GM19099 (cell line): ENCODE measurements at regions not wholly inside any gene's neighbourhood (a gene's known extent, or its start where the extent isn't known, plus 50 kb on each side); places are given as distances from the start of the nearest gene placed in this dataset.

Experiments used
- POLR2A ChIP-seq: IDR thresholded peaks from 3 replicates; pipeline ENCODE4 v1.6.1; 2011; ENCODE audit warnings: low read depth; ENCODE audit not compliant: insufficient read length; ENCODE audit errors: extremely low read depth

GRCh38 chr3:193971966-193972365, 164.0 kb upstream of the HES1 start:
- TF ChIP-seq POLR2A = no peak

- no peak for TF ChIP-seq POLR2A
Observed at GRCh38 chr3:193972832-193973231, 163.1 kb upstream of the HES1 start.

DNA sequence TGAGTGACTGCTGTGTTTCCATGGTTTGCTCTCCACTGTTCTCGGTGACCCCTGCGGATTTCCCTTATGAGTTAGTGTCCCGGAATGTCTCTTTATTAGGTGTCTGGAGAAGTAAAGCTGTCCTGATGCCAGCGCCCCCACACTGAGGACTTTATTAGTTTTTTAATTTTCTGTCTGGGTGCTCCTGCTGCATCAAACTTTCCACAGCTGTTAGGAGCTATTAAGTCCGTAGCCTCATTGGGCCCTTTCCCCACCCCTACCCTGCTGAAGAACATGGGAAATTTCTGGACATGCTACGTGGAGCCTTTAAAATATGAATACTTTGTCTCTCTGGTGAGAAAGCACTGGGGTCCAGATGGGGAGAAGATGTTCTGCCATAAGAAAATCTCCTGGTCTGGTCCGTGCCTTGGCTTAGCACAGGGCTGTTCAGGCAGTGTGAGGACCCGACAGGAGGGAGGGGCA, 161.7 kb upstream of the HES1 start:
- TF ChIP-seq POLR2A = no peak

- no peak for TF ChIP-seq POLR2A
Observed at GRCh38 chr3:193974671-193975535, 161.0 kb upstream of the HES1 start.

GRCh38 chr3:193977622-193978021, 158.3 kb upstream of the HES1 start:
- TF ChIP-seq POLR2A = no peak

DNA sequence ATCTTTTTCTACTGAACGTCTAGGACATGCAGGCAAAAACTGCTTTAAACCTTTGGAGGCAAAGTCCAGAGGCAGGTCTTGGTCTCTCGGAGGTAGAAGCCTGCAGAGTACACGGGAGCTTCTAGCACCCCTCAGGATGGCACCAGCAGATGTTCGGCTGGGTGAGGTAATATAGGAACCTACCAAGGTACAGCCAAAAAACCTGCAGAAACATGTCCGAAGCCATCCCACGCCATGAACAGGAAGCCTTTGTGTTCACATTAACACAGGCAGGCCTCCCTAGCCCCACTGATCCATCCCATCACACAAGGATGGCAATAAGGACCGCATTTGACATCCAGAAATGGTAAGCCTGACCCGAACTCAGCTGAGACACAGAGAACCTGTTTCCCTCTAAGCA, 157.9 kb upstream of the HES1 start:
- TF ChIP-seq POLR2A = no peak

- no peak for TF ChIP-seq POLR2A
Observed at GRCh38 chr3:193978486-193978885, 157.5 kb upstream of the HES1 start.

DNA sequence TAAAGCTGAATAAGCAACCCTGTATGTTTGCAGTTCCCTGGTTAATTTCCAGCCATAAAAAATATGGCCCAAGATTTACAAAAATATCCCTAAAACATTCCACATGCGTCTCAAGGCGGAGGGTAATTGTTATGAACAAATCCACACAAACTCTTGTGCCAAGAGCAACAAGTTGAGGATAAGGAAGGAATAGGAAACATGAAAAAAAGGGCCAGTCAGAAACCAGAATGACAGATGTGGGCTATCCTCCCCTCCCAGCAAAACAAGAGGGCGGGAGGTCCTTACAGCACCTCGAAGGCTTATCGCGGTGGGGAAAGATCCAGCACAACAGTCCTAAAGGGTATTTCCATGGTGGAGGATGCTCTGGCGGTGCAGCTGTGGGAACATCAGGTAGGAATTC, 155.6 kb upstream of the HES1 start:
- TF ChIP-seq POLR2A = no peak

DNA sequence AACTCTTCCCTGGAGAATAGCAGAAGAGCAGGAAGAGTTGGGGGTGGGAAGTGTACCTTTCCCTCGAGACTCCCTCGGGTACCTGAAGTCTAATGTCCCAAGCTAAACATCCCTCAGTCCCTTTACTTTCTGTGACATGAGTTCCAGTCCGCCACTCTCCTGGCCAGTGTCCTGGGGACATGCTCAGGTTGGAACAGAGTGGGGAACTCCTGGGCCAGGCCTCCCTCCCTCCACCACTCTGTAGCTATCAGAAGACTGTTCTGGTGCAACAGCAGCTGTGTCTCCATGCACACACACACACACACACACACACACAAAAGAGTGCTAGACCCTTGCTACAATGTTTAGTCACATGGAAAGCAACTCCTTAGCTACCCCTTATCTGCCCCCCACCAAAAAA, 155.0 kb upstream of the HES1 start:
- no peak for TF ChIP-seq POLR2A

DNA sequence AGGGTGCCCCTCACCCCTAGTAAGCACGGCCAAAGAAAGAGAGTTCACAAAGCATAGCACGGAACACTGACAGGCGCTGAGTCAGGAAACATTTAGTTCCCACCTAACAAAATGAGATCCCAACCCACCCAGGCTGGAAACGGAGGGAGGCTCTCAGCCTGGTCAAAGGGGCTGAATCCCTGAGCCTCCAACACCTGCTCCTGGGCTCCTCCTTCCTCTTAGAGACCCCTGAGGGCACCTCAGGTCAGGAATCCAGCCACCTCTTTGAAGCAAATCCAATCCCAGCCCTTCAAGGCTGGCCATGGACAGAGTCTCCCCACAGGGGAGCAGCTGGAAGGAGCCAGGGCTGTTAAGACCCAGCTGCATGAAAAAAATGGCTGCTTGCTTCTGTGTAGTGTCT, 154.4 kb upstream of the HES1 start:
- TF ChIP-seq POLR2A = no peak

DNA sequence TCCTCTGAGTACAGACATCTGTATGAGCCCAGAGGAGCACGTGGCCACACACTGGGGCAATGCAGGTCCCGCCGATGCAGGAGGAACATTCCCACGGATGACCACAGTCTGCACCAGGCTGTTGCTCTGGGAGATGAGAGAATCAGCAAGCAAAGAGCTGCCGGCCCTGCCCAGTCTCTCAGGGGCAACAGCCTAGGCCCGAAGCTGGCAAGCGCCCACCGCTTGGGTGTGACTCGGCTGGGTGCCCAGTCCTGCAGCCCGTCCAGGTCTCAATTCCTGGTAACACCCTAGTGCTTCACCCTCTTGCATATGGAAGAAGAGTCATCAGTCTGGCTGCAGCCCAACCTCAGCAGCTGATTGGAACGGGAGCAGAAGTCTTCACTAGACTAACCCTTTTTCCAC, 153.7 kb upstream of the HES1 start:
- TF ChIP-seq POLR2A = no peak

DNA sequence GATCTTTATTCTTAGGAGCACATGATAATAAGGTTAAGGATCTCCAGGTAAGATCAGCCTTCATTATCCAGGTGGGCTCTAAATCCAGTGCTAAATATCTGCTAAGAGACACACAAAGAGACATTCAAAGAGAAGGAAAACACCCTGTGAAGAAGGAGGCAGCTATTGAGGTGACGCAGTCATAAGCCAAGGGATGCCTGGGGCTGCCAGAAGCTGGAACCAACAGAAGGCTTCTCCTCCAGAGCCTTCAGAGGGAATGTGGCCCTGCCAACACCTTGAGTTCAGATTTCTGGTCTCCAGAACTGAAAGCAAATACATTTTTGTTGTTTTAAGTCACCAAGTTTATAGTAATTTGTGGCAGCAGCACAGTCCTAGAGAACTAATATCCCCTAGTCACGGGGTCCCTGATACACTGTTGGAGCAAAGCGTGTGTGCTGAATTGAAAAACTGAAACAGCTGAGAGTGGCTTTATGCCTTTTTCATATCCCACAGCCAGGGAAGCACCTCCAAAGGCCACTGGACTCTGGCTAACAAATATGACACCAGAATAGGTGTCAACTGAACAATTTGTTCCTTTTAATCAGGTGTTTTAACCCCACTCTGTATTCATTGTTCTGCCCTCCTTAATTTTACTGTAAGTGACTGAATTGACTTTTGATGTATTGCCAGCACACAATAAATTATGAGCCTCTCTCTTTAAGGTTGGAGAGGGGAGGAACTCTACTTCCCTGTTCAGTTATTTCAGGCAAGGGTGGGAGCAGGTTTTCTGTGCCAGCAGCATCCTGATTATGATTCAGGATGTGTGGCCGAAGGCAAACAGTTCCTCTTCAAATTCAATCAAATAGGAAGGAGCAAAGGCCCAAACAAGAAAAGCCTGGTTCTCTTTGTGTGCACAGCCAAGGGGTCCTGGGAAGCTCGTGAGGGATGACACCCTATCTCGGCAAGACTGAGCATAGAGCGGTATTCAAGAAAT, 151.8 kb upstream of the HES1 start:
- no peak for TF ChIP-seq POLR2A

DNA sequence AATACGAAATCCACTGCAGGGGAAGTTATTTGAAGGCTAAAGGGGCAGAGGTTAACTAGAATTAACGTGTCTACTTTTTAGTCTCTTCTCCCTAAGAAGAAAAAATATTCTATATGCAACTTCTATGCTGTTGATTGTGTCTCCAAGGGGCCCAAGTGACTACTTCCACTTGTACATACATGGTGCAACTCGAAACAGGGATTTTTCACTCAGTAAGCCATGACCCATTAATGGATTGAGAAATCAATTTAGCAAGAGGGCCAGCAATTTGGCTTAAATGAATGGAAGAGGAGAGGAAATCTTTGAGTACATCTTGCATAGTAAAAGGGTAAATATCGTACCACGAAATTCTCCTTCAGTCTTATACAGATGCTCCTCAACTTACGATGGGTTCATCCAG, 151.1 kb upstream of the HES1 start:
- TF ChIP-seq POLR2A = no peak

GRCh38 chr3:193987186-193987585, 148.8 kb upstream of the HES1 start:
- no peak for TF ChIP-seq POLR2A

DNA sequence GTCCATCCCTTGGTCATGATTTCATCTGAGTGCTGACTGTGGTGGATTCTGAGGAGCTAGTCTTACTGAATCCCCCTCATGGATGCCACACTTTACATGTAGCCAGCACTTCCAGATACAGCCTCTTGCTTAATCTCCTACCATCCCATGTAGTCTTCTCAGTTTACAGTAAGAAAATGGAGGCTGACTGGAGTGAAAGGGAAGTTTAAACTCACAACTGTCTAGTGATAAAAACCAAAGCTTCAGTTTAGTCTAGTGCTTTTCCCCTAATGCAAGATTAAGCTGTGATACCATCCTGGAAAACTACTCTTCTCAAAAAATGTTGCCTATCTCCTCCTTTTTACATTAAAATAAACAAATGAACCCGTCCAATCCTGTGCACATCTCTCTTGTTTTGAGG, 146.8 kb upstream of the HES1 start:
- no peak for TF ChIP-seq POLR2A
